Fibroblast of lung (primary cell): ENCODE measurements at regions not wholly inside any gene's neighbourhood (a gene's known extent, or its start where the extent isn't known, plus 50 kb on each side); places are given as distances from the start of the nearest gene placed in this dataset.

ENCODE experiments used
- DNase-seq, 2 donors: peaks; one replicate each; pipeline versions ENCODE4 v3.0.0 to v3.0.0-alpha.2; 2010; ENCODE audit warnings: low read depth in 2 of 2
- H2AFZ ChIP-seq: 2 replicates; pipeline ENCODE4 v1.5.1; 2012; ENCODE audit warnings: low read length, control low read depth, inconsistent platforms
- H3K27ac ChIP-seq: 2 replicates; pipeline ENCODE4 v1.5.1; 2011; ENCODE audit warnings: low read length, control low read depth; ENCODE audit not compliant: insufficient read depth
- H3K27me3 ChIP-seq: 2 replicates; pipeline ENCODE4 v1.5.1; 2011; ENCODE audit warnings: mild to moderate bottlenecking, low read length; ENCODE audit not compliant: control insufficient read depth, insufficient read depth
- H3K36me3 ChIP-seq: 2 replicates; pipeline ENCODE4 v1.5.1; 2011; ENCODE audit warnings: low read length; ENCODE audit not compliant: control insufficient read depth, insufficient read depth
- H3K4me1 ChIP-seq: 2 replicates; pipeline ENCODE4 v1.5.1; 2011; ENCODE audit warnings: low read length; ENCODE audit not compliant: control insufficient read depth, insufficient read depth; ENCODE audit errors: extremely low read depth
- H3K4me2 ChIP-seq: 2 replicates; pipeline ENCODE4 v1.5.1; 2011; ENCODE audit warnings: low read length, control low read depth; ENCODE audit not compliant: insufficient read depth; ENCODE audit errors: extremely low read depth
- H3K4me3 ChIP-seq, 4 experiments: fragments of 200-600 bp in 1 of 4; sonication (generic) in 1 of 4; replicated peaks in 1 of 4; 2 replicates each; pipeline ENCODE4 v1.5.1; 2011 to 2016; ENCODE audit warnings: low read length in 4 of 4, low read depth in 3 of 4, mild to moderate bottlenecking in 3 of 4, control low read depth in 2 of 4, inconsistent platforms in 1 of 4, mixed read lengths in 1 of 4; ENCODE audit not compliant: insufficient read depth in 1 of 4; ENCODE audit errors: control extremely low read depth in 1 of 4
- H3K79me2 ChIP-seq: 2 replicates; pipeline ENCODE4 v1.5.1; 2012; ENCODE audit warnings: mild to moderate bottlenecking, low read length, inconsistent platforms; ENCODE audit not compliant: control insufficient read depth, insufficient read depth
- H3K9ac ChIP-seq: 2 replicates; pipeline ENCODE4 v1.5.1; 2011; ENCODE audit warnings: mild to moderate bottlenecking, low read length, control low read depth; ENCODE audit not compliant: insufficient read depth
- H3K9me3 ChIP-seq: 2 replicates; pipeline ENCODE4 v1.5.1; 2012; ENCODE audit warnings: low read depth, low read length; ENCODE audit not compliant: control insufficient read depth, insufficient read depth
- H4K20me1 ChIP-seq: 2 replicates; pipeline ENCODE4 v1.5.1; 2011; ENCODE audit warnings: low read length; ENCODE audit not compliant: control insufficient read depth, insufficient read depth; ENCODE audit errors: extremely low read depth
- EZH2 ChIP-seq: IDR thresholded peaks from 2 replicates; pipeline ENCODE4 v1.5.1; 2012; ENCODE audit warnings: low read length, control low read depth, mild to moderate bottlenecking; ENCODE audit errors: missing control alignments
- TF ChIP-seq, protein P1 (sequence below), 2 donors: IDR thresholded peaks in 1 of 2; conservative IDR thresholded peaks in 1 of 2; 1 replicate in 1 of 2; 2 replicates in 1 of 2; pipeline ENCODE4 v1.5.1; 2011 to 2012; ENCODE audit warnings: low read length in 2 of 2, control low read depth in 1 of 2, inconsistent platforms in 1 of 2, low read depth in 1 of 2, mild to moderate bottlenecking in 1 of 2

DNA sequence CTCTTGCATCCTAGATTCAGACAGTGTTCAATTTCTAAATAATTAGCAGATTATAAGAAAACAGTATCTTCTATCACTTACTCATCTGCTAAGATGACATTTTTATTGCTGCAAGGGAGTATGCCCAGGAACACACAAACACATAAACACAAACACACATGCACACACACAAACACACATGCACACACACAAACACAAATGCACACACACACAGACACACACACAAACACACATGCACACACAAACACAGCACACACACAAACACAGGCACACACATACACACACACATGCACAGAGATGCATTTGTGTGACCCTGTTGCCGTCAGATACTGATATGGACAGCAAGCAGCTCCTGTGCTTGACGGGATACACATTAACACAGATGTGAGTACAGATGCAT, 612.9 kb downstream of the IRX1 start:
- no peaks in the 10 kb centered on the region for H3K36me3 ChIP-seq
- TF ChIP-seq, protein P1, sequence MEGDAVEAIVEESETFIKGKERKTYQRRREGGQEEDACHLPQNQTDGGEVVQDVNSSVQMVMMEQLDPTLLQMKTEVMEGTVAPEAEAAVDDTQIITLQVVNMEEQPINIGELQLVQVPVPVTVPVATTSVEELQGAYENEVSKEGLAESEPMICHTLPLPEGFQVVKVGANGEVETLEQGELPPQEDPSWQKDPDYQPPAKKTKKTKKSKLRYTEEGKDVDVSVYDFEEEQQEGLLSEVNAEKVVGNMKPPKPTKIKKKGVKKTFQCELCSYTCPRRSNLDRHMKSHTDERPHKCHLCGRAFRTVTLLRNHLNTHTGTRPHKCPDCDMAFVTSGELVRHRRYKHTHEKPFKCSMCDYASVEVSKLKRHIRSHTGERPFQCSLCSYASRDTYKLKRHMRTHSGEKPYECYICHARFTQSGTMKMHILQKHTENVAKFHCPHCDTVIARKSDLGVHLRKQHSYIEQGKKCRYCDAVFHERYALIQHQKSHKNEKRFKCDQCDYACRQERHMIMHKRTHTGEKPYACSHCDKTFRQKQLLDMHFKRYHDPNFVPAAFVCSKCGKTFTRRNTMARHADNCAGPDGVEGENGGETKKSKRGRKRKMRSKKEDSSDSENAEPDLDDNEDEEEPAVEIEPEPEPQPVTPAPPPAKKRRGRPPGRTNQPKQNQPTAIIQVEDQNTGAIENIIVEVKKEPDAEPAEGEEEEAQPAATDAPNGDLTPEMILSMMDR (conservative IDR thresholded peaks at IDR 0.05 in 1 of 2, IDR thresholded peaks at IDR 0.05 in 1 of 2; ENCODE audit: low read depth in 1 of 2, low read length in 2 of 2) = no peak
- no peak for TF ChIP-seq EZH2
- H3K4me2 ChIP-seq = no peak overlapping the region
- no peak overlapping the region for H3K4me3 ChIP-seq
- no peaks in the 10 kb centered on the region for H3K4me1 ChIP-seq
- no peaks in the 10 kb centered on the region for H3K9me3 ChIP-seq
- no peaks in the 10 kb centered on the region for H3K27me3 ChIP-seq
- no peak for DNase-seq
- H4K20me1 ChIP-seq = no peaks in the 10 kb centered on the region
- no peak overlapping the region for H3K9ac ChIP-seq
- H3K27ac ChIP-seq = no peak overlapping the region
- H3K79me2 ChIP-seq = no peaks in the 10 kb centered on the region
- H2AFZ ChIP-seq = no peak overlapping the region

DNA sequence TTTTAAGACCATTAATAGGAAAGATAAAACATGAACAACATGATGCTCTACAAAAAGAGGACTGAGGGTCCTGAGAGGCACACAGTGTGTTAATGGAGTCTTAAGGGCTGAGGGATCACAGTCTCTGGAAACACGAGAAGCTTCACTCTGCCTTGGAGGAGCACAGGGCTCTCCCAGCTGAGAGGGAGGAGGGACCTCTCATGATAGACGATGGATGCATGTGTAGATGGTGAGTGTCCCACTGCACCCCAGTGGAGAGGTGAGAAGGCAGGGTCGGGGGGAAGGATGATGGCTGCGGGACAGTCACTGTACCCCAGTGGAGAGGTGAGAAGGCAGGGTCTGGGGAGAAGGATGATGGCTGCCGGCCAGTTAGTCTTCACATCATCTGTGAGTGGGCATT, 613.4 kb downstream of the IRX1 start:
- Histone ChIP-seq H3K27me3 (no peaks in the 10 kb centered on the region), H3K9me3 (no peaks in the 10 kb centered on the region), H4K20me1 (no peaks in the 10 kb centered on the region), H3K9ac (no peak overlapping the region), H3K4me1 (no peaks in the 10 kb centered on the region), H2AFZ (no peak overlapping the region), H3K36me3 (no peaks in the 10 kb centered on the region), H3K79me2 (no peaks in the 10 kb centered on the region), H3K4me2 (no peak overlapping the region), H3K27ac (no peak overlapping the region), H3K4me3 (no peak overlapping the region)
- DNase-seq = no peak
- no peak for TF ChIP-seq EZH2
- TF ChIP-seq, protein P1 (conservative IDR thresholded peaks at IDR 0.05 in 1 of 2, IDR thresholded peaks at IDR 0.05 in 1 of 2; ENCODE audit: low read depth in 1 of 2, low read length in 2 of 2) = no peak

DNA sequence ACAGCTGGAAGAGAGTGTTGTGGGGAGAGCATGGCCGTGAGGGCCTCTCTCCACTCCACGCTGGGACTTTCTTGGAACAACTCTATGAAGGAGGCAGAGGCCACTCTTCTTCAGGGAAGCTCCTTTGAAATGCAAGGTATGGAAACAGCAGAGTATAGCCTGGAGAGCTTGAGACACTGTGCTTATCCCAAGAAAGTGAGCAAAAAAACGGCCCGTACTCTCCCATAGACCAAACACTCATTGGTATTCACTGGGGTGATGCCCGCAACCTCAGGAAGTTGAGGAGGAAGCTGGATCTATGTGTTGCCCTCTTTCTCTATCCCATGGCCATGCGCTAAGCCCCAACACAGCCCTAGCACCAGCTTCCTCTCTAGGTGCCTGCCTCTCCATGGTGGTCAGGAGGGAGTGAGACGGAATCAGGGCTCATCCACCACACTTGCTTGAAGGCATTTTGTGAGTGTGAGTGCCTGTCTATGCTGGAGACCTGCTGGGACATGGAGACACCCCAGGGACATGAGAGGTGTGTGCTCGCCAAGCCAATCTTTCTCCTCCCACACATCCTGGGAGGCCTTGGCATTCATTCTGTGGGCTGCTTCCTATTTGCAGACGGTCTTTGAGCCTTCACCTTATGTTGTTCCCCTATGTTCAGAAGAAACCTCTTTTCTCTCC, 616.6 kb downstream of the IRX1 start:
- H3K9ac ChIP-seq = no peak overlapping the region
- no peaks in the 10 kb centered on the region for H4K20me1 ChIP-seq
- H3K4me2 ChIP-seq = no peak overlapping the region
- DNase-seq = no peak
- TF ChIP-seq EZH2 = no peak
- TF ChIP-seq, protein P1 (conservative IDR thresholded peaks at IDR 0.05 in 1 of 2, IDR thresholded peaks at IDR 0.05 in 1 of 2; ENCODE audit: low read depth in 1 of 2, low read length in 2 of 2) = no peak
- no peak overlapping the region for H2AFZ ChIP-seq
- H3K79me2 ChIP-seq = no peaks in the 10 kb centered on the region
- no peaks in the 10 kb centered on the region for H3K9me3 ChIP-seq
- H3K36me3 ChIP-seq = no peaks in the 10 kb centered on the region
- H3K4me3 ChIP-seq = no peak overlapping the region
- no peaks in the 10 kb centered on the region for H3K27me3 ChIP-seq
- H3K4me1 ChIP-seq = no peaks in the 10 kb centered on the region
- H3K27ac ChIP-seq = no peak overlapping the region
